Ishikawa (cell line): ENCODE measurements at regions not wholly inside any gene's neighbourhood (a gene's known extent, or its start where the extent isn't known, plus 50 kb on each side); places are given as distances from the start of the nearest gene placed in this dataset.

Experiments
- CEBPB ChIP-seq: IDR thresholded peaks from 2 replicates; pipeline ENCODE4 v1.6.1; 2012
- CREB1 ChIP-seq: IDR thresholded peaks from 2 replicates; pipeline ENCODE4 v1.6.1; 2012; ENCODE audit warnings: low read depth
- EGR1 ChIP-seq: IDR thresholded peaks from 2 replicates; pipeline ENCODE4 v1.6.1; 2012
- EP300 ChIP-seq: IDR thresholded peaks from 2 replicates; pipeline ENCODE4 v1.6.1; 2012; ENCODE audit warnings: borderline replicate concordance
- FOXM1 ChIP-seq: IDR thresholded peaks from 2 replicates; pipeline ENCODE4 v1.6.1; 2012; ENCODE audit warnings: low read depth, borderline replicate concordance
- RAD21 ChIP-seq: IDR thresholded peaks from 2 replicates; pipeline ENCODE4 v1.6.1; 2012; ENCODE audit warnings: low read depth
- TAF1 ChIP-seq: IDR thresholded peaks from 2 replicates; pipeline ENCODE4 v1.6.1; 2012; ENCODE audit warnings: low read depth, mild to moderate bottlenecking
- TEAD4 ChIP-seq: IDR thresholded peaks from 2 replicates; pipeline ENCODE4 v1.6.1; 2012
- YY1 ChIP-seq: IDR thresholded peaks from 2 replicates; pipeline ENCODE4 v1.6.1; 2012; ENCODE audit warnings: low read depth
- TF ChIP-seq, protein P1 (sequence below): IDR thresholded peaks from 2 replicates; pipeline ENCODE4 v1.6.1; 2012
- TF ChIP-seq, protein P2 (sequence below): IDR thresholded peaks from 2 replicates; pipeline ENCODE4 v1.6.1; 2012
- TF ChIP-seq, protein P3 (sequence below): IDR thresholded peaks from 2 replicates; pipeline ENCODE4 v1.6.1; 2012; ENCODE audit warnings: low read depth, mild to moderate bottlenecking

DNA sequence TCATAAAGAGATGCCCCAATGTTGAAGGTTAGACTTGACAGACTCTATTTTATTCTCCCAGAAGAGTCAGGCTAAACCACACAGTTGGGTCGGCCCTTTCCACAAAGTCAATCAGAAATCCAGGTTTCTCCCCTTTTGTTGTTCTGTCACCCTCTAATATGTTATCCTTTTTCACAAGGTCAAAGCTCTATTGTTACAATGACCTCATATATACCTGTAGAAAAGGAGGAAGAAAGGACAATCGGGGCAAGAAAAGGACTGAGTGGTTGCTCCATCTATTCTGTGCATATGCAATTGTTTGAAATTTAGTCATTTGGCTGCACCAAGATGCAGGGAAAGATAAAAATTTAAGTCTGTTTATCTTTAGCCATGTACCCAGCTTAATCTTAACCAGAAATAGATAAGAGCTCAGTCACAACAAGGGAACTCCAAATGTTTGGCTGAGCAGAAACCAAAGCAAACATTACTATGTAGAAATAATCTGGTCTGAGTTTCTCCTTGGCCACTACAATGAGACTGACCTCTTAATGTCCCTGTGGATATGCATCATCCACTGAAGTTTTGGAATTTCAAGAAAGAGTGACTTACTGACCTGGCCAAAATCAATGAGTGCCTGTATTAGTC, 503.7 kb downstream of the GALC start:
- TF ChIP-seq, protein P1, sequence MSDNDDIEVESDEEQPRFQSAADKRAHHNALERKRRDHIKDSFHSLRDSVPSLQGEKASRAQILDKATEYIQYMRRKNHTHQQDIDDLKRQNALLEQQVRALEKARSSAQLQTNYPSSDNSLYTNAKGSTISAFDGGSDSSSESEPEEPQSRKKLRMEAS = no peak
- TF ChIP-seq CEBPB (no peak), TEAD4 (no peak), YY1 (no peak), EP300 (no peak), FOXM1 (no peak), RAD21 (no peak), EGR1 (no peak), CREB1 (no peak), TAF1 (no peak)
- TF ChIP-seq, protein P2, sequence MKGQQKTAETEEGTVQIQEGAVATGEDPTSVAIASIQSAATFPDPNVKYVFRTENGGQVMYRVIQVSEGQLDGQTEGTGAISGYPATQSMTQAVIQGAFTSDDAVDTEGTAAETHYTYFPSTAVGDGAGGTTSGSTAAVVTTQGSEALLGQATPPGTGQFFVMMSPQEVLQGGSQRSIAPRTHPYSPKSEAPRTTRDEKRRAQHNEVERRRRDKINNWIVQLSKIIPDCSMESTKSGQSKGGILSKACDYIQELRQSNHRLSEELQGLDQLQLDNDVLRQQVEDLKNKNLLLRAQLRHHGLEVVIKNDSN = no peak
- TF ChIP-seq, protein P3, sequence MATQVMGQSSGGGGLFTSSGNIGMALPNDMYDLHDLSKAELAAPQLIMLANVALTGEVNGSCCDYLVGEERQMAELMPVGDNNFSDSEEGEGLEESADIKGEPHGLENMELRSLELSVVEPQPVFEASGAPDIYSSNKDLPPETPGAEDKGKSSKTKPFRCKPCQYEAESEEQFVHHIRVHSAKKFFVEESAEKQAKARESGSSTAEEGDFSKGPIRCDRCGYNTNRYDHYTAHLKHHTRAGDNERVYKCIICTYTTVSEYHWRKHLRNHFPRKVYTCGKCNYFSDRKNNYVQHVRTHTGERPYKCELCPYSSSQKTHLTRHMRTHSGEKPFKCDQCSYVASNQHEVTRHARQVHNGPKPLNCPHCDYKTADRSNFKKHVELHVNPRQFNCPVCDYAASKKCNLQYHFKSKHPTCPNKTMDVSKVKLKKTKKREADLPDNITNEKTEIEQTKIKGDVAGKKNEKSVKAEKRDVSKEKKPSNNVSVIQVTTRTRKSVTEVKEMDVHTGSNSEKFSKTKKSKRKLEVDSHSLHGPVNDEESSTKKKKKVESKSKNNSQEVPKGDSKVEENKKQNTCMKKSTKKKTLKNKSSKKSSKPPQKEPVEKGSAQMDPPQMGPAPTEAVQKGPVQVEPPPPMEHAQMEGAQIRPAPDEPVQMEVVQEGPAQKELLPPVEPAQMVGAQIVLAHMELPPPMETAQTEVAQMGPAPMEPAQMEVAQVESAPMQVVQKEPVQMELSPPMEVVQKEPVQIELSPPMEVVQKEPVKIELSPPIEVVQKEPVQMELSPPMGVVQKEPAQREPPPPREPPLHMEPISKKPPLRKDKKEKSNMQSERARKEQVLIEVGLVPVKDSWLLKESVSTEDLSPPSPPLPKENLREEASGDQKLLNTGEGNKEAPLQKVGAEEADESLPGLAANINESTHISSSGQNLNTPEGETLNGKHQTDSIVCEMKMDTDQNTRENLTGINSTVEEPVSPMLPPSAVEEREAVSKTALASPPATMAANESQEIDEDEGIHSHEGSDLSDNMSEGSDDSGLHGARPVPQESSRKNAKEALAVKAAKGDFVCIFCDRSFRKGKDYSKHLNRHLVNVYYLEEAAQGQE = no peak
